ENCODE measurements at regions not wholly inside any gene's neighbourhood (a gene's known extent, or its start where the extent isn't known, plus 50 kb on each side); places are given as distances from the start of the nearest gene placed in this dataset.

- no peak for TF ChIP-seq CTCF (IDR thresholded peaks at IDR 0.05; ENCODE audit: low read depth, low read length, missing control alignments)
- Histone ChIP-seq H3K36me3 (replicated peaks) (no peaks in the 10 kb centered on the region), H3K27me3 (replicated peaks) (no peaks in the 10 kb centered on the region), H3K27ac (no peak overlapping the region), H3K4me3 (ENCODE audit: low read depth, low read length) (no peak overlapping the region)
- no peak for DNase-seq
- in situ Hi-C loops (cut with HindIII; ENCODE audit: low pct_ligation_motif_present, low sequenced_read_pairs), result no loop called here
Measured at GRCh38 chr15:97383516-97383915, 577.0 kb upstream of the ARRDC4 start.

- Histone ChIP-seq H3K4me3 (ENCODE audit: low read depth, low read length) (no peak overlapping the region), H3K36me3 (replicated peaks) (no peaks in the 10 kb centered on the region), H3K27me3 (replicated peaks) (no peaks in the 10 kb centered on the region), H3K27ac (no peak overlapping the region)
- in situ Hi-C loops (cut with HindIII; ENCODE audit: low pct_ligation_motif_present, low sequenced_read_pairs), result no loop called here
- no peak for DNase-seq
- no peak for TF ChIP-seq CTCF (IDR thresholded peaks at IDR 0.05; ENCODE audit: low read depth, low read length, missing control alignments)
Measured at GRCh38 chr15:97386940-97387339, 573.6 kb upstream of the ARRDC4 start.

GRCh38 chr15:97401195-97401594 is 559.3 kb upstream of the ARRDC4 start:
- no peak for TF ChIP-seq CTCF (IDR thresholded peaks at IDR 0.05; ENCODE audit: low read depth, low read length, missing control alignments)
- Histone ChIP-seq H3K27ac (no peak overlapping the region), H3K36me3 (replicated peaks) (no peaks in the 10 kb centered on the region), H3K27me3 (replicated peaks) (no peaks in the 10 kb centered on the region), H3K4me3 (ENCODE audit: low read depth, low read length) (no peak overlapping the region)
- DNase-seq, result no peak
- in situ Hi-C loops (cut with HindIII; ENCODE audit: low pct_ligation_motif_present, low sequenced_read_pairs), result no loop called here

GRCh38 chr15:97401970-97402369 is 558.5 kb upstream of the ARRDC4 start:
- no peak for TF ChIP-seq CTCF (IDR thresholded peaks at IDR 0.05; ENCODE audit: low read depth, low read length, missing control alignments)
- in situ Hi-C loops (cut with HindIII; ENCODE audit: low pct_ligation_motif_present, low sequenced_read_pairs), result no loop called here
- Histone ChIP-seq H3K4me3 (ENCODE audit: low read depth, low read length) (no peak overlapping the region), H3K27me3 (replicated peaks) (no peaks in the 10 kb centered on the region), H3K27ac (no peak overlapping the region), H3K36me3 (replicated peaks) (no peaks in the 10 kb centered on the region)
- DNase-seq, result no peak

- DNase-seq, result no peak
- Histone ChIP-seq H3K36me3 (replicated peaks) (no peaks in the 10 kb centered on the region), H3K27me3 (replicated peaks) (no peaks in the 10 kb centered on the region), H3K27ac (no peak overlapping the region), H3K4me3 (ENCODE audit: low read depth, low read length) (no peak overlapping the region)
- in situ Hi-C loops (cut with HindIII; ENCODE audit: low pct_ligation_motif_present, low sequenced_read_pairs), result no loop called here
- no peak for TF ChIP-seq CTCF (IDR thresholded peaks at IDR 0.05; ENCODE audit: low read depth, low read length, missing control alignments)
Measured at GRCh38 chr15:97406841-97407240, 553.7 kb upstream of the ARRDC4 start.

- Histone ChIP-seq H3K27me3 (replicated peaks) (no peaks in the 10 kb centered on the region), H3K4me3 (ENCODE audit: low read depth, low read length) (no peak overlapping the region), H3K36me3 (replicated peaks) (no peaks in the 10 kb centered on the region), H3K27ac (no peak overlapping the region)
- in situ Hi-C loops (cut with HindIII; ENCODE audit: low pct_ligation_motif_present, low sequenced_read_pairs), result no loop called here
- TF ChIP-seq CTCF (IDR thresholded peaks at IDR 0.05; ENCODE audit: low read depth, low read length, missing control alignments), result no peak
- DNase-seq, result no peak
Measured at GRCh38 chr15:97410897-97411575, 549.5 kb upstream of the ARRDC4 start.

All from brain microvascular endothelial cell (primary cell).